ENCODE measurements at regions not wholly inside any gene's neighbourhood (a gene's known extent, or its start where the extent isn't known, plus 50 kb on each side); places are given as distances from the start of the nearest gene placed in this dataset.

DNA sequence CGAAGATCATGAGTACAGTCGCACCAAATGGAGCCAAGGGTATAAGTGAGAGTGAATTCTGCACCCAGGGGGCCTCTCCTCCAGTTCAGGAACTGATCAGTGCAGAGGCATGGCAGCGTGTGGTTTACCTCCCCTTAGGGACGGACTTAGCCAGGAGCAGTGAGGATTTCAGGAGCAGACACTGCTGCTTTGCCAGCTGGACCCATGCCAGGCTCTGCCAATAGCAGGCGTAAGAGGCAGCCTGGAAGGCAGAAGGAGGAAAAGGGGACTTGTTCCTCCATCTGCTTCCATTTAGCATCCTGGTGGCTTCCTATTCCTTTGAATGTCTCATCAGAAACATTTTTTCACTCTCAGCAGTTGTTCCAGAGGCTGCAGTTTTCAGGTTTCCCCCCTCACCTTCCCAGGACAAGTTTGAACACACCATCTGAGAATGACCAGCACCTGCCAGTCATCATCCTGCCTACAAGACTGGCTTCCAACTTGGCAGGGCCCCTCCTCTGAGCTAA, 137.0 kb upstream of the LMNTD1 start:
- TF ChIP-seq, protein P1, sequence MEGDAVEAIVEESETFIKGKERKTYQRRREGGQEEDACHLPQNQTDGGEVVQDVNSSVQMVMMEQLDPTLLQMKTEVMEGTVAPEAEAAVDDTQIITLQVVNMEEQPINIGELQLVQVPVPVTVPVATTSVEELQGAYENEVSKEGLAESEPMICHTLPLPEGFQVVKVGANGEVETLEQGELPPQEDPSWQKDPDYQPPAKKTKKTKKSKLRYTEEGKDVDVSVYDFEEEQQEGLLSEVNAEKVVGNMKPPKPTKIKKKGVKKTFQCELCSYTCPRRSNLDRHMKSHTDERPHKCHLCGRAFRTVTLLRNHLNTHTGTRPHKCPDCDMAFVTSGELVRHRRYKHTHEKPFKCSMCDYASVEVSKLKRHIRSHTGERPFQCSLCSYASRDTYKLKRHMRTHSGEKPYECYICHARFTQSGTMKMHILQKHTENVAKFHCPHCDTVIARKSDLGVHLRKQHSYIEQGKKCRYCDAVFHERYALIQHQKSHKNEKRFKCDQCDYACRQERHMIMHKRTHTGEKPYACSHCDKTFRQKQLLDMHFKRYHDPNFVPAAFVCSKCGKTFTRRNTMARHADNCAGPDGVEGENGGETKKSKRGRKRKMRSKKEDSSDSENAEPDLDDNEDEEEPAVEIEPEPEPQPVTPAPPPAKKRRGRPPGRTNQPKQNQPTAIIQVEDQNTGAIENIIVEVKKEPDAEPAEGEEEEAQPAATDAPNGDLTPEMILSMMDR (optimal IDR thresholded peaks at IDR 0.05 in 1 of 3, IDR thresholded peaks at IDR 0.05 in 1 of 3, conservative IDR thresholded peaks at IDR 0.05 in 1 of 3; ENCODE audit: extremely low read depth in 1 of 3, insufficient read depth in 2 of 3, low read length in 3 of 3): no peak
- TF ChIP-seq EZH2 (IDR thresholded peaks at IDR 0.05; ENCODE audit: low read length): no peak
